ENCODE measurements at regions not wholly inside any gene's neighbourhood (a gene's known extent, or its start where the extent isn't known, plus 50 kb on each side); places are given as distances from the start of the nearest gene placed in this dataset.

GRCh38 chr5:89417990-89418389 lies 535.0 kb upstream of the MEF2C start:
- ChIA-PET POLR2A (ENCODE audit: low non-redundant PET) (no interaction called here), CTCF (no interaction called here)
- no peak for TF ChIP-seq CTCF (conservative IDR thresholded peaks at IDR 0.05; ENCODE audit: low read depth)
- H3K27ac ChIP-seq = no peak overlapping the region
- DNase-seq (ENCODE audit: low spot score) = no peak

GRCh38 chr5:89417515-89417914 lies 534.5 kb upstream of the MEF2C start:
- no peak overlapping the region for H3K27ac ChIP-seq
- ChIA-PET CTCF (no interaction called here), POLR2A (ENCODE audit: low non-redundant PET) (no interaction called here)
- TF ChIP-seq CTCF (conservative IDR thresholded peaks at IDR 0.05; ENCODE audit: low read depth) = no peak
- DNase-seq (ENCODE audit: low spot score) = no peak

- ChIA-PET CTCF (no interaction called here), POLR2A (ENCODE audit: low non-redundant PET) (no interaction called here)
- TF ChIP-seq CTCF (conservative IDR thresholded peaks at IDR 0.05; ENCODE audit: low read depth) = no peak
- no peak for DNase-seq (ENCODE audit: low spot score)
- no peak overlapping the region for H3K27ac ChIP-seq
Measured at GRCh38 chr5:89411891-89412290, 528.9 kb upstream of the MEF2C start.

- H3K27ac ChIP-seq = no peak overlapping the region
- no peak for DNase-seq (ENCODE audit: low spot score)
- CTCF ChIA-PET = no interaction called here
- POLR2A ChIA-PET (ENCODE audit: low non-redundant PET) = no interaction called here
- TF ChIP-seq CTCF (conservative IDR thresholded peaks at IDR 0.05; ENCODE audit: low read depth) = no peak
Measured at GRCh38 chr5:89407054-89407453, 524.1 kb upstream of the MEF2C start.

- POLR2A ChIA-PET (ENCODE audit: low non-redundant PET) = no interaction called here
- H3K27ac ChIP-seq = no peak overlapping the region
- CTCF ChIA-PET = no interaction called here
- no peak for TF ChIP-seq CTCF (conservative IDR thresholded peaks at IDR 0.05; ENCODE audit: low read depth)
- DNase-seq (ENCODE audit: low spot score) = no peak
Measured at GRCh38 chr5:89401659-89402058, 518.7 kb upstream of the MEF2C start.

- ChIA-PET CTCF (no interaction called here), POLR2A (ENCODE audit: low non-redundant PET) (no interaction called here)
- no peak for DNase-seq (ENCODE audit: low spot score)
- H3K27ac ChIP-seq = no peak overlapping the region
- no peak for TF ChIP-seq CTCF (conservative IDR thresholded peaks at IDR 0.05; ENCODE audit: low read depth)
Measured at GRCh38 chr5:89401012-89401411, 518.0 kb upstream of the MEF2C start.

GRCh38 chr5:89399548-89399947 lies 516.6 kb upstream of the MEF2C start:
- ChIA-PET CTCF (interaction anchor here (0.5 kb wide), 2 partner anchors 76 to 159 kb away, joined by 3 to 4 read pairs; no protein-coding TSS in a partner anchor), POLR2A (ENCODE audit: low non-redundant PET) (no interaction called here)
- H3K27ac ChIP-seq = no peak overlapping the region
- no peak for TF ChIP-seq CTCF (conservative IDR thresholded peaks at IDR 0.05; ENCODE audit: low read depth)
- DNase-seq (ENCODE audit: low spot score) = no peak
